Suprapubic skin (tissue), 3 donors: ENCODE measurements at regions not wholly inside any gene's neighbourhood (a gene's known extent, or its start where the extent isn't known, plus 50 kb on each side); places are given as distances from the start of the nearest gene placed in this dataset.

Experiments
- EP300 ChIP-seq: sonication (generic); formaldehyde crosslinking; IDR thresholded peaks from one replicate; pipeline ENCODE4 v1.6.1; 2017; ENCODE audit warnings: antibody characterized with exemption
- POLR2A ChIP-seq, 2 donors: fragments of 450-650 bp; IDR thresholded peaks; one replicate each; pipeline ENCODE4 v1.6.1; 2017; ENCODE audit warnings: antibody characterized with exemption in 2 of 2, mild to moderate bottlenecking in 2 of 2, moderate library complexity in 2 of 2
- TF ChIP-seq, protein P1 (sequence below), 2 donors: fragments of 200-600 bp in 1 of 2; fragments of 450-650 bp in 1 of 2; sonication (generic) in 1 of 2; IDR thresholded peaks; one replicate each; pipeline ENCODE4 v1.5.1; 2016 to 2019; ENCODE audit warnings: antibody characterized with exemption in 2 of 2, mild to moderate bottlenecking in 1 of 2, moderate library complexity in 1 of 2

- TF ChIP-seq EP300 (no peak), POLR2A (IDR thresholded peaks at IDR 0.05) (no peak)
- TF ChIP-seq, protein P1, sequence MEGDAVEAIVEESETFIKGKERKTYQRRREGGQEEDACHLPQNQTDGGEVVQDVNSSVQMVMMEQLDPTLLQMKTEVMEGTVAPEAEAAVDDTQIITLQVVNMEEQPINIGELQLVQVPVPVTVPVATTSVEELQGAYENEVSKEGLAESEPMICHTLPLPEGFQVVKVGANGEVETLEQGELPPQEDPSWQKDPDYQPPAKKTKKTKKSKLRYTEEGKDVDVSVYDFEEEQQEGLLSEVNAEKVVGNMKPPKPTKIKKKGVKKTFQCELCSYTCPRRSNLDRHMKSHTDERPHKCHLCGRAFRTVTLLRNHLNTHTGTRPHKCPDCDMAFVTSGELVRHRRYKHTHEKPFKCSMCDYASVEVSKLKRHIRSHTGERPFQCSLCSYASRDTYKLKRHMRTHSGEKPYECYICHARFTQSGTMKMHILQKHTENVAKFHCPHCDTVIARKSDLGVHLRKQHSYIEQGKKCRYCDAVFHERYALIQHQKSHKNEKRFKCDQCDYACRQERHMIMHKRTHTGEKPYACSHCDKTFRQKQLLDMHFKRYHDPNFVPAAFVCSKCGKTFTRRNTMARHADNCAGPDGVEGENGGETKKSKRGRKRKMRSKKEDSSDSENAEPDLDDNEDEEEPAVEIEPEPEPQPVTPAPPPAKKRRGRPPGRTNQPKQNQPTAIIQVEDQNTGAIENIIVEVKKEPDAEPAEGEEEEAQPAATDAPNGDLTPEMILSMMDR (IDR thresholded peaks at IDR 0.05), result no peak
Measured at GRCh38 chr15:70488941-70489848, 274.2 kb downstream of the UACA start.
